Kidney capillary endothelial cell (primary cell): ENCODE measurements at regions not wholly inside any gene's neighbourhood (a gene's known extent, or its start where the extent isn't known, plus 50 kb on each side); places are given as distances from the start of the nearest gene placed in this dataset.
"Not testable (repeated sequence)": the region's sequence is repeated elsewhere in the genome, so short reads cannot be mapped to it uniquely, and the experiment has no call there.

Source experiments
- DNase-seq: peaks from one replicate; pipeline ENCODE4 v3.0.0-alpha.2; 2018; ENCODE audit warnings: low spot score

GRCh38 chr5:15383469-15383868 is 116.5 kb upstream of the FBXL7 start:
- peak; percentile 20 for DNase-seq

GRCh38 chr5:15383021-15383420 is 117.0 kb upstream of the FBXL7 start:
- no peak for DNase-seq

GRCh38 chr5:15377573-15378340 is 122.2 kb upstream of the FBXL7 start:
- DNase-seq = no peak

- DNase-seq = no peak
These were observed 123.2 kb upstream of the FBXL7 start for GRCh38 chr5:15376803-15377202.

- no peak for DNase-seq
These were observed 123.9 kb upstream of the FBXL7 start for GRCh38 chr5:15376088-15376487.

GRCh38 chr5:15375559-15375958 is 124.4 kb upstream of the FBXL7 start:
- DNase-seq = no peak

- DNase-seq = no peak
These were observed 125.1 kb upstream of the FBXL7 start for GRCh38 chr5:15374886-15375285.

- DNase-seq = no peak
These were observed 126.8 kb upstream of the FBXL7 start for GRCh38 chr5:15373151-15373550.

- DNase-seq = no peak
These were observed 128.8 kb upstream of the FBXL7 start for GRCh38 chr5:15371184-15371583.

- no peak for DNase-seq
These were observed 131.1 kb upstream of the FBXL7 start for GRCh38 chr5:15368835-15369234.

GRCh38 chr5:15367489-15367888 is 132.5 kb upstream of the FBXL7 start:
- DNase-seq = no peak

- peak; percentile 84 for DNase-seq
These were observed 133.1 kb upstream of the FBXL7 start for GRCh38 chr5:15366676-15367391.

GRCh38 chr5:15365070-15365469 is 134.9 kb upstream of the FBXL7 start:
- no peak for DNase-seq

- no peak for DNase-seq
These were observed 136.4 kb upstream of the FBXL7 start for GRCh38 chr5:15363601-15364000.

GRCh38 chr5:15357092-15357453 is 142.9 kb upstream of the FBXL7 start:
- not testable (repeated sequence) for DNase-seq

- DNase-seq = not testable (repeated sequence)
These were observed 143.5 kb upstream of the FBXL7 start for GRCh38 chr5:15356308-15357091.

- no peak for DNase-seq
These were observed 146.0 kb upstream of the FBXL7 start for GRCh38 chr5:15354021-15354420.

GRCh38 chr5:15353086-15353645 is 146.8 kb upstream of the FBXL7 start:
- DNase-seq = no peak

- no peak for DNase-seq
These were observed 149.4 kb upstream of the FBXL7 start for GRCh38 chr5:15350614-15351013.

- DNase-seq = no peak
These were observed 153.2 kb upstream of the FBXL7 start for GRCh38 chr5:15346738-15347137.

- no peak for DNase-seq
These were observed 155.0 kb upstream of the FBXL7 start for GRCh38 chr5:15344954-15345353.

GRCh38 chr5:15338546-15338945 is 161.4 kb upstream of the FBXL7 start:
- no peak for DNase-seq
